IMR-90 (cell line): ENCODE measurements at regions not wholly inside any gene's neighbourhood (a gene's known extent, or its start where the extent isn't known, plus 50 kb on each side); places are given as distances from the start of the nearest gene placed in this dataset.
A peak's percentile ranks its signal among the peaks of the same experiment; 100 is the strongest.

ENCODE experiments used
- ATAC-seq: fragments of 200-7000 bp; cut with Tn5 transposase; 2 replicates; pipeline ENCODE4 v1.9.1; 2020; ENCODE audit warnings: low read depth, mild to moderate bottlenecking, moderate library complexity
- BruUV-seq: library from RNA; stranded (reverse); fragments of 400-500 nt; replicated peaks from 2 replicates; lab custom pipeline; 2021; lab: Mats Ljungman, UMichigan
- CTCF ChIA-PET: fragments of 300-600 bp; formaldehyde crosslinking; extraction: SDS; loops from one replicate; lab custom pipeline; 2021; ENCODE audit warnings: antibody characterized with exemption; lab: Yijun Ruan, JAX
- POLR2A ChIA-PET: fragments of 300-600 bp; sonication (Branson Sonifier 250); formaldehyde crosslinking; loops from one replicate; lab custom pipeline; 2022; ENCODE audit warnings: antibody characterized with exemption; ENCODE audit not compliant: unreplicated experiment; lab: Charles Lee
- DNase-seq: peaks from one replicate; pipeline ENCODE4 v3.0.0; 2013
- H2AFZ ChIP-seq: replicated peaks from 2 replicates; pipeline ENCODE3; 2013; ENCODE audit warnings: low read length, mild to moderate bottlenecking; ENCODE audit not compliant: poor library complexity
- H2AK5ac ChIP-seq: 2 replicates; pipeline ENCODE4 v1.6.1; 2013; ENCODE audit warnings: low read depth, low read length, inconsistent platforms
- H2AK9ac ChIP-seq: replicated peaks from 2 replicates; pipeline ENCODE3; 2013; ENCODE audit warnings: mild to moderate bottlenecking, low read depth, low read length, moderate library complexity; ENCODE audit not compliant: poor library complexity
- H2BK120ac ChIP-seq: 2 replicates; pipeline ENCODE4 v1.6.1; 2013; ENCODE audit warnings: low read depth, low read length, inconsistent platforms
- H2BK15ac ChIP-seq: 3 replicates; pipeline ENCODE4 v1.6.1; 2013; ENCODE audit warnings: low read depth, low read length, inconsistent platforms
- H2BK20ac ChIP-seq: 2 replicates; pipeline ENCODE4 v1.6.1; 2013; ENCODE audit warnings: low read depth, mild to moderate bottlenecking, inconsistent platforms, low read length, moderate library complexity
- H2BK5ac ChIP-seq: 2 replicates; pipeline ENCODE4 v1.6.1; 2013; ENCODE audit warnings: mild to moderate bottlenecking, low read depth, low read length, inconsistent platforms; ENCODE audit not compliant: poor library complexity, severe bottlenecking
- H3K14ac ChIP-seq: replicated peaks from 2 replicates; pipeline ENCODE4 v1.6.1; 2013; ENCODE audit warnings: low read depth, low read length, inconsistent platforms
- H3K18ac ChIP-seq: 2 replicates; pipeline ENCODE4 v1.6.1; 2013; ENCODE audit warnings: low read depth, low read length, control low read depth
- H3K23ac ChIP-seq: 2 replicates; pipeline ENCODE4 v1.6.1; 2013; ENCODE audit warnings: low read depth, low read length, inconsistent platforms
- H3K27ac ChIP-seq: 2 replicates; pipeline ENCODE4 v1.5.1; 2013; ENCODE audit warnings: mild to moderate bottlenecking, control low read depth, low read length; ENCODE audit not compliant: insufficient read depth
- H3K27me3 ChIP-seq: 2 replicates; pipeline ENCODE4 v1.6.1; 2013; ENCODE audit warnings: low read length; ENCODE audit not compliant: control insufficient read depth, insufficient read depth
- H3K36me3 ChIP-seq: 2 replicates; pipeline ENCODE4 v1.6.1; 2013; ENCODE audit warnings: low read length, mixed read lengths; ENCODE audit not compliant: control insufficient read depth, insufficient read depth
- H3K4ac ChIP-seq: 2 replicates; pipeline ENCODE4 v1.6.1; 2013; ENCODE audit warnings: low read depth, low read length, inconsistent platforms
- H3K4me1 ChIP-seq: 2 replicates; pipeline ENCODE4 v1.6.1; 2013; ENCODE audit warnings: low read length, mixed read lengths; ENCODE audit not compliant: control insufficient read depth, insufficient read depth
- H3K4me2 ChIP-seq: 2 replicates; pipeline ENCODE4 v1.6.1; 2013; ENCODE audit warnings: low read depth, mild to moderate bottlenecking, control low read depth, low read length, moderate library complexity
- H3K4me3 ChIP-seq: 2 replicates; pipeline ENCODE4 v1.5.1; 2013; ENCODE audit warnings: low read depth, mild to moderate bottlenecking, control low read depth, low read length, moderate library complexity; ENCODE audit not compliant: insufficient read depth
- H3K56ac ChIP-seq: 2 replicates; pipeline ENCODE4 v1.6.1; 2013; ENCODE audit warnings: low read length, inconsistent platforms; ENCODE audit not compliant: insufficient read depth; ENCODE audit errors: extremely low read depth
- H3K79me1 ChIP-seq, 2 experiments: 2 replicates each; pipeline ENCODE4 v1.6.1; 2013; ENCODE audit warnings: low read length in 2 of 2, inconsistent platforms in 1 of 2, low read depth in 1 of 2
- H3K9ac ChIP-seq: 2 replicates; pipeline ENCODE4 v1.6.1; 2013; ENCODE audit warnings: low read depth, low read length, control low read depth
- H3K9me1 ChIP-seq: 2 replicates; pipeline ENCODE4 v1.6.1; 2013; ENCODE audit warnings: low read length, inconsistent platforms; ENCODE audit not compliant: insufficient read depth
- H3K9me3 ChIP-seq: 2 replicates; pipeline ENCODE4 v1.6.1; 2013; ENCODE audit warnings: low read length; ENCODE audit not compliant: control insufficient read depth, insufficient read depth
- H4K20me1 ChIP-seq: 2 replicates; pipeline ENCODE4 v1.6.1; 2013; ENCODE audit warnings: low read length, inconsistent platforms; ENCODE audit not compliant: insufficient read depth
- H4K5ac ChIP-seq: 2 replicates; pipeline ENCODE4 v1.6.1; 2013; ENCODE audit warnings: mild to moderate bottlenecking, low read depth, low read length, control low read depth
- H4K8ac ChIP-seq, 2 experiments: 2 replicates each; pipeline ENCODE4 v1.6.1; 2013; ENCODE audit warnings: low read depth in 2 of 2, low read length in 2 of 2, control low read depth in 1 of 2, inconsistent platforms in 1 of 2
- H4K91ac ChIP-seq: 2 replicates; pipeline ENCODE4 v1.6.1; 2013; ENCODE audit warnings: low read depth, low read length, inconsistent platforms; ENCODE audit not compliant: insufficient read depth
- MAFK ChIP-seq: IDR thresholded peaks from 2 replicates; pipeline ENCODE4 v1.6.1; 2012; ENCODE audit warnings: low read depth, low read length, improper control_type of control experiment
- MAZ ChIP-seq: IDR thresholded peaks from 2 replicates; pipeline ENCODE4 v1.6.1; 2012; ENCODE audit warnings: low read depth, mild to moderate bottlenecking, low read length, improper control_type of control experiment, moderate library complexity, borderline replicate concordance
- dilution Hi-C: fragments of 300-500 bp; cut with HindIII; formaldehyde crosslinking; loops from one replicate; pipeline ENCODE4 v1.14.3; 2018; ENCODE audit warnings: low sequenced_read_pairs; ENCODE audit not compliant: unreplicated experiment
- in situ Hi-C: fragments of 300-500 bp; cut with MboI; formaldehyde crosslinking; loops from 3 replicates; pipeline ENCODE4 v1.14.3; 2019; ENCODE audit warnings: low sequenced_read_pairs, inconsistent platforms, mixed read lengths
- intact Hi-C: fragments of 100-400 bp; cut with micrococcal nuclease; formaldehyde crosslinking; loops from 2 replicates; pipeline ENCODE4 v1.10.0; 2022

DNA sequence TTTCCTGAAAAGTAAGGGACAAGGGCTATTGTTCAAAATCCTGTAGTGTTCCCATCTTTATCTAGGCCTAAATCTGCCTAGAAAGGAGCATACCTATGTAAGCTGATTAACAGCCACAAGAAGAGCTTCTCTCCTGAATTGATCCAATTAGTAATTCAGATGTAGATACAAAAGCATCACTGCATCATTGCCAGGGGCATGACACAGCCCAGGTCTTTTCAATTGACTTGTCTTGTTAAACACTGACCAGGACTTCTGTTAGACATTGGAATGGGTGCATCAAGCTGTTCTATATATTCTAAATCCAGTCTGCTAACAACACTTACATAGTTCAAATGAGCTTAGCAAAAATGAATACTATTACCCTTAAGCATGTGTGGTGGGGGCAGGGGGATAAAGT, 589.2 kb downstream of the INHBA start:
- H2BK5ac ChIP-seq, result no peak overlapping the region
- DNase-seq (no peak), ATAC-seq (no peak; the same call in 1 of the 2 replicates)
- H4K8ac ChIP-seq, result no peak overlapping the region
- intact Hi-C loops (loop anchor here (5.0 kb wide), 1 partner anchor 584 kb away; no protein-coding TSS in a partner anchor), in situ Hi-C loops (no loop called here), dilution Hi-C loops (no loop called here)
- peak overlapping the region; percentile 14; the same call in 1 of the 2 replicates for H3K23ac ChIP-seq
- no peaks in the 10 kb centered on the region for H3K36me3 ChIP-seq
- H3K4me2 ChIP-seq, result no peak overlapping the region
- no peaks in the 10 kb centered on the region for H3K27me3 ChIP-seq
- H2AK9ac ChIP-seq, result no peak overlapping the region
- no peak overlapping the region for H3K27ac ChIP-seq
- H2AK5ac ChIP-seq, result no peak overlapping the region
- H3K4me1 ChIP-seq, result 0 out of 2 replicates have a peak, but pooled peaks cover 2% of the 10 kb centered on the region
- no TSS peak for BruUV-seq
- no peak overlapping the region for H3K56ac ChIP-seq
- H2BK120ac ChIP-seq, result no peak overlapping the region; the same call in 1 of the 2 replicates
- peak overlapping the region; percentile 9; the same call in 1 of the 2 replicates for H3K18ac ChIP-seq
- ChIA-PET CTCF (no interaction called here), POLR2A (no interaction called here)
- H3K9me1 ChIP-seq, result no peaks in the 10 kb centered on the region
- peak overlapping the region; percentile 27; the same call in 1 of the 2 replicates for H3K4ac ChIP-seq
- H4K91ac ChIP-seq, result no peak overlapping the region
- H3K14ac ChIP-seq, result 0 out of 2 replicates have a peak overlapping the region, but pooled peaks have one; percentile 6
- no peaks in the 10 kb centered on the region for H4K20me1 ChIP-seq
- peak overlapping the region; percentile 3; the same call in 1 of the 2 replicates for H2BK20ac ChIP-seq
- no peak overlapping the region for H2BK15ac ChIP-seq
- H2AFZ ChIP-seq, result no peak overlapping the region
- no peak overlapping the region for H3K4me3 ChIP-seq
- no peak overlapping the region; the same call in 1 of the 2 replicates for H4K5ac ChIP-seq
- TF ChIP-seq MAZ (no peak), MAFK (0 out of 2 replicates have a peak, but pooled peaks have one; percentile 36)
- H3K9ac ChIP-seq, result no peak overlapping the region
- H3K9me3 ChIP-seq, result no peaks in the 10 kb centered on the region
- H3K79me1 ChIP-seq, result no peaks in the 10 kb centered on the region
